GM18867 (cell line): ENCODE measurements at regions not wholly inside any gene's neighbourhood (a gene's known extent, or its start where the extent isn't known, plus 50 kb on each side); places are given as distances from the start of the nearest gene placed in this dataset.

Source experiments
- ATAC-seq: cut with Tn5 transposase; IDR thresholded peaks from one replicate; pipeline ENCODE4 v1.9.1; 2021; ENCODE audit warnings: mild to moderate bottlenecking, moderate library complexity; ENCODE audit not compliant: unreplicated experiment

GRCh38 chr6:45830441-45831139 lies 185.1 kb downstream of the CLIC5 start:
- ATAC-seq = peak; percentile 96

GRCh38 chr6:45829873-45830272 lies 185.8 kb downstream of the CLIC5 start:
- no peak for ATAC-seq

GRCh38 chr6:45827952-45828530 lies 187.6 kb downstream of the CLIC5 start:
- no peak for ATAC-seq

GRCh38 chr6:45822873-45823272 lies 192.8 kb downstream of the CLIC5 start:
- no peak for ATAC-seq

GRCh38 chr6:45822246-45822812 lies 193.3 kb downstream of the CLIC5 start:
- ATAC-seq = no peak

- no peak for ATAC-seq
Observed at GRCh38 chr6:45818655-45819054, 197.0 kb downstream of the CLIC5 start.

GRCh38 chr6:45816674-45817297 lies 198.9 kb downstream of the CLIC5 start:
- ATAC-seq = no peak

GRCh38 chr6:45815466-45816125 lies 200.1 kb downstream of the CLIC5 start:
- no peak for ATAC-seq

GRCh38 chr6:45814772-45815171 lies 200.9 kb downstream of the CLIC5 start:
- no peak for ATAC-seq

GRCh38 chr6:45813943-45814342 lies 201.7 kb downstream of the CLIC5 start:
- peak; percentile 72 for ATAC-seq

GRCh38 chr6:45812922-45813321 lies 202.7 kb downstream of the CLIC5 start:
- ATAC-seq = no peak

GRCh38 chr6:45808917-45809316 lies 206.7 kb downstream of the CLIC5 start:
- ATAC-seq = peak; percentile 92

GRCh38 chr6:45808042-45808645 lies 207.5 kb downstream of the CLIC5 start:
- ATAC-seq = no peak

- ATAC-seq = no peak
Observed at GRCh38 chr6:45807311-45808041, 208.2 kb downstream of the CLIC5 start.

- no peak for ATAC-seq
Observed at GRCh38 chr6:45806172-45806571, 209.5 kb downstream of the CLIC5 start.

GRCh38 chr6:45803071-45803470 lies 212.6 kb downstream of the CLIC5 start:
- no peak for ATAC-seq

GRCh38 chr6:45801471-45802289 lies 214.0 kb downstream of the CLIC5 start:
- peak; percentile 54 for ATAC-seq

- no peak for ATAC-seq
Observed at GRCh38 chr6:45800911-45801310, 214.7 kb downstream of the CLIC5 start.

GRCh38 chr6:45795678-45796077 lies 220.0 kb downstream of the CLIC5 start:
- no peak for ATAC-seq

GRCh38 chr6:45794465-45794864 lies 221.2 kb downstream of the CLIC5 start:
- ATAC-seq = no peak
